GM23338 (cell line): ENCODE measurements at regions not wholly inside any gene's neighbourhood (a gene's known extent, or its start where the extent isn't known, plus 50 kb on each side); places are given as distances from the start of the nearest gene placed in this dataset.

Experiments
- CREB1 ChIP-seq: fragments of 250-450 bp; sonication (Bioruptor Pico); IDR thresholded peaks from 2 replicates; pipeline ENCODE4 v1.5.0; 2020; ENCODE audit warnings: low read depth, mild to moderate bottlenecking, moderate library complexity
- EZH2 ChIP-seq: fragments of 200-600 bp; sonication (generic); IDR thresholded peaks from one replicate; pipeline ENCODE4 v1.8.0; 2017; ENCODE audit warnings: antibody characterized with exemption, mild to moderate bottlenecking, low read depth; ENCODE audit not compliant: unreplicated experiment
- NANOG ChIP-seq: IDR thresholded peaks from 2 replicates; pipeline ENCODE4 v1.6.1; 2016; ENCODE audit warnings: antibody characterized with exemption, borderline replicate concordance
- POLR2AphosphoS5 ChIP-seq: IDR thresholded peaks from 2 replicates; pipeline ENCODE4 v1.6.1; 2016; ENCODE audit warnings: antibody characterized with exemption, low read depth
- TF ChIP-seq, protein P1 (sequence below), 2 experiments: fragments of 200-600 bp in 1 of 2; sonication (generic) in 1 of 2; conservative IDR thresholded peaks; 2 replicates each; pipeline versions ENCODE4 v1.5.1 to v1.6.1; 2016 to 2017; ENCODE audit warnings: antibody characterized with exemption in 2 of 2, low read depth in 2 of 2, mild to moderate bottlenecking in 2 of 2, moderate library complexity in 1 of 2
- TF ChIP-seq, protein P2 (sequence below): IDR thresholded peaks from one replicate; pipeline ENCODE4 v1.6.1; 2018; ENCODE audit warnings: antibody characterized with exemption; ENCODE audit not compliant: unreplicated experiment

DNA sequence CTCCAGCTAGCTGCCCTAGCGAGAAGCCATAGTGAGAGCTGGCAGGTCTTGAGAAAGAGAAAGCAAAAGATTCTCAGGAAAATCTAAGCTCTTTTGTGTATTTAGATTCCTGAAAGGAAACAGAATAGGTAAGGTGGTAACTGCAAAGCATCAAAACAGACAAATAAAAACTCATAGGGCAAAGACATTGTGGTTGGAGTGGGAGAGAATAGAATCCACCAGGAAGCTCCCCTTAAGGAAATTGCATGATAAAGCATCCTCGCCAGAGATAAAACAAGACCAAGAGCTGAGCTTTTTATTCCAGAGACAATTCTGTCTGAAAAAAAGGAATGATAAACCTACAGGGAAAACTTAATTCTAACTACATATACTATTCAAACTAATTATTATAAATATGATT, 232.6 kb downstream of the SI start:
- TF ChIP-seq EZH2 (no peak), POLR2AphosphoS5 (no peak), NANOG (no peak), CREB1 (CRISPR knock-in tag) (no peak)
- TF ChIP-seq, protein P1, sequence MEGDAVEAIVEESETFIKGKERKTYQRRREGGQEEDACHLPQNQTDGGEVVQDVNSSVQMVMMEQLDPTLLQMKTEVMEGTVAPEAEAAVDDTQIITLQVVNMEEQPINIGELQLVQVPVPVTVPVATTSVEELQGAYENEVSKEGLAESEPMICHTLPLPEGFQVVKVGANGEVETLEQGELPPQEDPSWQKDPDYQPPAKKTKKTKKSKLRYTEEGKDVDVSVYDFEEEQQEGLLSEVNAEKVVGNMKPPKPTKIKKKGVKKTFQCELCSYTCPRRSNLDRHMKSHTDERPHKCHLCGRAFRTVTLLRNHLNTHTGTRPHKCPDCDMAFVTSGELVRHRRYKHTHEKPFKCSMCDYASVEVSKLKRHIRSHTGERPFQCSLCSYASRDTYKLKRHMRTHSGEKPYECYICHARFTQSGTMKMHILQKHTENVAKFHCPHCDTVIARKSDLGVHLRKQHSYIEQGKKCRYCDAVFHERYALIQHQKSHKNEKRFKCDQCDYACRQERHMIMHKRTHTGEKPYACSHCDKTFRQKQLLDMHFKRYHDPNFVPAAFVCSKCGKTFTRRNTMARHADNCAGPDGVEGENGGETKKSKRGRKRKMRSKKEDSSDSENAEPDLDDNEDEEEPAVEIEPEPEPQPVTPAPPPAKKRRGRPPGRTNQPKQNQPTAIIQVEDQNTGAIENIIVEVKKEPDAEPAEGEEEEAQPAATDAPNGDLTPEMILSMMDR (conservative IDR thresholded peaks at IDR 0.05; ENCODE audit: low read depth in 2 of 2): no peak
- TF ChIP-seq, protein P2, sequence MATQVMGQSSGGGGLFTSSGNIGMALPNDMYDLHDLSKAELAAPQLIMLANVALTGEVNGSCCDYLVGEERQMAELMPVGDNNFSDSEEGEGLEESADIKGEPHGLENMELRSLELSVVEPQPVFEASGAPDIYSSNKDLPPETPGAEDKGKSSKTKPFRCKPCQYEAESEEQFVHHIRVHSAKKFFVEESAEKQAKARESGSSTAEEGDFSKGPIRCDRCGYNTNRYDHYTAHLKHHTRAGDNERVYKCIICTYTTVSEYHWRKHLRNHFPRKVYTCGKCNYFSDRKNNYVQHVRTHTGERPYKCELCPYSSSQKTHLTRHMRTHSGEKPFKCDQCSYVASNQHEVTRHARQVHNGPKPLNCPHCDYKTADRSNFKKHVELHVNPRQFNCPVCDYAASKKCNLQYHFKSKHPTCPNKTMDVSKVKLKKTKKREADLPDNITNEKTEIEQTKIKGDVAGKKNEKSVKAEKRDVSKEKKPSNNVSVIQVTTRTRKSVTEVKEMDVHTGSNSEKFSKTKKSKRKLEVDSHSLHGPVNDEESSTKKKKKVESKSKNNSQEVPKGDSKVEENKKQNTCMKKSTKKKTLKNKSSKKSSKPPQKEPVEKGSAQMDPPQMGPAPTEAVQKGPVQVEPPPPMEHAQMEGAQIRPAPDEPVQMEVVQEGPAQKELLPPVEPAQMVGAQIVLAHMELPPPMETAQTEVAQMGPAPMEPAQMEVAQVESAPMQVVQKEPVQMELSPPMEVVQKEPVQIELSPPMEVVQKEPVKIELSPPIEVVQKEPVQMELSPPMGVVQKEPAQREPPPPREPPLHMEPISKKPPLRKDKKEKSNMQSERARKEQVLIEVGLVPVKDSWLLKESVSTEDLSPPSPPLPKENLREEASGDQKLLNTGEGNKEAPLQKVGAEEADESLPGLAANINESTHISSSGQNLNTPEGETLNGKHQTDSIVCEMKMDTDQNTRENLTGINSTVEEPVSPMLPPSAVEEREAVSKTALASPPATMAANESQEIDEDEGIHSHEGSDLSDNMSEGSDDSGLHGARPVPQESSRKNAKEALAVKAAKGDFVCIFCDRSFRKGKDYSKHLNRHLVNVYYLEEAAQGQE: no peak
